ENCODE measurements at regions not wholly inside any gene's neighbourhood (a gene's known extent, or its start where the extent isn't known, plus 50 kb on each side); places are given as distances from the start of the nearest gene placed in this dataset.

- peak; percentile 86 for TF ChIP-seq CTCF (IDR thresholded peaks at IDR 0.05; ENCODE audit: insufficient read depth, low read depth, low read length, missing control alignments)
- DNase-seq (ENCODE audit: low read depth), result peak; percentile 80
- H3K4me3 ChIP-seq (ENCODE audit: low read length), result no peak overlapping the region
These were observed 376.3 kb downstream of the CNTNAP4 start for GRCh38 chr16:76653390-76654026.

- no peak for TF ChIP-seq CTCF (IDR thresholded peaks at IDR 0.05; ENCODE audit: insufficient read depth, low read depth, low read length, missing control alignments)
- no peak overlapping the region for H3K4me3 ChIP-seq (ENCODE audit: low read length)
- no peak for DNase-seq (ENCODE audit: low read depth)
These were observed 377.1 kb downstream of the CNTNAP4 start for GRCh38 chr16:76654088-76654820.

- H3K4me3 ChIP-seq (ENCODE audit: low read length), result no peak overlapping the region
These were observed 379.8 kb downstream of the CNTNAP4 start for GRCh38 chr16:76656994-76657393.

GRCh38 chr16:76661691-76662235 is 384.6 kb downstream of the CNTNAP4 start:
- H3K4me3 ChIP-seq (ENCODE audit: low read length), result no peak overlapping the region
- no peak for DNase-seq (ENCODE audit: low read depth)
- TF ChIP-seq CTCF (IDR thresholded peaks at IDR 0.05; ENCODE audit: insufficient read depth, low read depth, low read length, missing control alignments), result no peak

More at GRCh38 chr16:76656994-76657393, 379.8 kb downstream of the CNTNAP4 start:
- DNase-seq (ENCODE audit: low read depth), result no peak
- TF ChIP-seq CTCF (IDR thresholded peaks at IDR 0.05; ENCODE audit: insufficient read depth, low read depth, low read length, missing control alignments), result no peak

- no peak overlapping the region for H3K4me3 ChIP-seq (ENCODE audit: low read length)
- peak; percentile 3 for TF ChIP-seq CTCF (IDR thresholded peaks at IDR 0.05; ENCODE audit: insufficient read depth, low read depth, low read length, missing control alignments)
- peak; percentile 4 for DNase-seq (ENCODE audit: low read depth)
These were observed 388.5 kb downstream of the CNTNAP4 start for GRCh38 chr16:76665571-76666275.

- DNase-seq (ENCODE audit: low read depth), result no peak
- no peak for TF ChIP-seq CTCF (IDR thresholded peaks at IDR 0.05; ENCODE audit: insufficient read depth, low read depth, low read length, missing control alignments)
- H3K4me3 ChIP-seq (ENCODE audit: low read length), result no peak overlapping the region
These were observed 391.1 kb downstream of the CNTNAP4 start for GRCh38 chr16:76668207-76668725.
